ENCODE measurements at regions not wholly inside any gene's neighbourhood (a gene's known extent, or its start where the extent isn't known, plus 50 kb on each side); places are given as distances from the start of the nearest gene placed in this dataset.

DNA sequence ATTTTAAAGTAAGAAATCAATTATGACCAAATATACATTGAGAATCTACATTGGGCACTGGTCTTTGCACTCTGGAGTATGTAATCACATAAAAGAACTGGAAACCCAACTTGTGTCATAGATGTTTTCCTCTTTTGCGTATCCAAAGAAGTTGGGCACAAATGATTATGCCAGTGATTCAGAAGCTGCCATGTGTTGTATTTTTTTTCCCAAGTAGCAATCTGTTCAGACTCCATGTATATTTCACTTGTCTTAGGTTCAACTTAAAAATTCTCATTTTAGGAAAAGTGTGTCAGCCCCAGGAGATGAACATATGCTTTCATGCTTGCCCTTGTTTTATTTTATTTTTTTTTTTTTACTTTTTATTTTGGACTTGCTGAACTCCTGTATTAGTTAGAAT lies 441.5 kb downstream of the PDZRN4 start:
- H3K4me3 ChIP-seq (ENCODE audit: insufficient read depth, low read depth, low read length) = no peak overlapping the region
- H3K18ac ChIP-seq (ENCODE audit: low read depth, low read length) = no peak overlapping the region
- H4K20me1 ChIP-seq (ENCODE audit: insufficient read depth, low read length) = no peaks in the 10 kb centered on the region
- DNase-seq = no peak
- H2BK15ac ChIP-seq (ENCODE audit: low read depth, low read length) = no peak overlapping the region
- no peak overlapping the region for H3K4ac ChIP-seq (ENCODE audit: low read depth, low read length)
- no peak overlapping the region for H2BK5ac ChIP-seq (ENCODE audit: low read depth, low read length, poor library complexity, severe bottlenecking)
- no peak overlapping the region for H2AK9ac ChIP-seq (replicated peaks; ENCODE audit: low read depth, low read length, poor library complexity)
- ChIA-PET CTCF (no interaction called here), POLR2A (ENCODE audit: unreplicated experiment) (no interaction called here)
- H4K91ac ChIP-seq (ENCODE audit: insufficient read depth, low read depth, low read length) = no peak overlapping the region
- H3K4me1 ChIP-seq (ENCODE audit: control insufficient read depth, insufficient read depth, low read length) = no peaks in the 10 kb centered on the region
- H4K8ac ChIP-seq (ENCODE audit: low read depth in 2 of 2, low read length in 2 of 2) = no peak overlapping the region
- no peaks in the 10 kb centered on the region for H3K27me3 ChIP-seq (ENCODE audit: control insufficient read depth, insufficient read depth, low read length)
- no peaks in the 10 kb centered on the region for H3K9me3 ChIP-seq (ENCODE audit: control insufficient read depth, insufficient read depth, low read length)
- no peak overlapping the region for H3K23ac ChIP-seq (ENCODE audit: low read depth, low read length)
- no peak for ATAC-seq (ENCODE audit: low read depth)
- no CpG with 5 or more reads among the region's 1 CpG for WGBS, 2 experiments (ENCODE audit: extremely low coverage in 2 of 2, insufficient read length in 1 of 2)
- H3K79me1 ChIP-seq (ENCODE audit: low read depth in 1 of 2, low read length in 2 of 2) = no peaks in the 10 kb centered on the region
- BruUV-seq (replicated peaks) = no TSS peak
- H4K5ac ChIP-seq (ENCODE audit: low read depth, low read length) = no peak overlapping the region
- no peak overlapping the region for H2AK5ac ChIP-seq (ENCODE audit: low read depth, low read length)
- H3K14ac ChIP-seq (replicated peaks; ENCODE audit: low read depth, low read length) = no peak overlapping the region
- H3K9ac ChIP-seq (ENCODE audit: low read depth, low read length) = no peak overlapping the region
- no peak overlapping the region for H3K4me2 ChIP-seq (ENCODE audit: low read depth, low read length)
- H3K36me3 ChIP-seq (ENCODE audit: control insufficient read depth, insufficient read depth, low read length) = no peaks in the 10 kb centered on the region
- no peak overlapping the region for H3K56ac ChIP-seq (ENCODE audit: extremely low read depth, insufficient read depth, low read length)
- no peak overlapping the region for H2BK20ac ChIP-seq (ENCODE audit: low read depth, low read length)
- H3K9me1 ChIP-seq (ENCODE audit: insufficient read depth, low read length) = no peaks in the 10 kb centered on the region
- dilution Hi-C loops (cut with HindIII; ENCODE audit: low sequenced_read_pairs, unreplicated experiment) = no loop called here
- intact Hi-C loops (cut with micrococcal nuclease) = no loop called here
- no peak overlapping the region for H2AFZ ChIP-seq (replicated peaks; ENCODE audit: low read length, poor library complexity)
- no peak overlapping the region for H2BK120ac ChIP-seq (ENCODE audit: low read depth, low read length)
- no peak overlapping the region for H3K27ac ChIP-seq (ENCODE audit: insufficient read depth, low read length)
- TF ChIP-seq CHD1 (IDR thresholded peaks at IDR 0.05; ENCODE audit: low read depth, low read length) = no peak
- TF ChIP-seq MXI1 (IDR thresholded peaks at IDR 0.05; ENCODE audit: borderline replicate concordance, low read depth, low read length) = no peak
- TF ChIP-seq POLR2A (IDR thresholded peaks at IDR 0.05; ENCODE audit: low read depth, low read length) = no peak
- TF ChIP-seq NFE2L2 (IDR thresholded peaks at IDR 0.05; ENCODE audit: low read depth, low read length) = no peak
- TF ChIP-seq RFX5 (IDR thresholded peaks at IDR 0.05; ENCODE audit: low read depth, low read length) = no peak
- TF ChIP-seq, protein P1, sequence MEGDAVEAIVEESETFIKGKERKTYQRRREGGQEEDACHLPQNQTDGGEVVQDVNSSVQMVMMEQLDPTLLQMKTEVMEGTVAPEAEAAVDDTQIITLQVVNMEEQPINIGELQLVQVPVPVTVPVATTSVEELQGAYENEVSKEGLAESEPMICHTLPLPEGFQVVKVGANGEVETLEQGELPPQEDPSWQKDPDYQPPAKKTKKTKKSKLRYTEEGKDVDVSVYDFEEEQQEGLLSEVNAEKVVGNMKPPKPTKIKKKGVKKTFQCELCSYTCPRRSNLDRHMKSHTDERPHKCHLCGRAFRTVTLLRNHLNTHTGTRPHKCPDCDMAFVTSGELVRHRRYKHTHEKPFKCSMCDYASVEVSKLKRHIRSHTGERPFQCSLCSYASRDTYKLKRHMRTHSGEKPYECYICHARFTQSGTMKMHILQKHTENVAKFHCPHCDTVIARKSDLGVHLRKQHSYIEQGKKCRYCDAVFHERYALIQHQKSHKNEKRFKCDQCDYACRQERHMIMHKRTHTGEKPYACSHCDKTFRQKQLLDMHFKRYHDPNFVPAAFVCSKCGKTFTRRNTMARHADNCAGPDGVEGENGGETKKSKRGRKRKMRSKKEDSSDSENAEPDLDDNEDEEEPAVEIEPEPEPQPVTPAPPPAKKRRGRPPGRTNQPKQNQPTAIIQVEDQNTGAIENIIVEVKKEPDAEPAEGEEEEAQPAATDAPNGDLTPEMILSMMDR (conservative IDR thresholded peaks at IDR 0.05; ENCODE audit: low read depth, low read length) = no peak
- no peak for TF ChIP-seq RAD21 (IDR thresholded peaks at IDR 0.05; ENCODE audit: low read length)
- no peak for TF ChIP-seq CEBPB (IDR thresholded peaks at IDR 0.05; ENCODE audit: low read depth, low read length)
- no peak for TF ChIP-seq SMC3 (IDR thresholded peaks at IDR 0.05; ENCODE audit: low read depth, low read length)
- TF ChIP-seq BHLHE40 (IDR thresholded peaks at IDR 0.05; ENCODE audit: low read depth, low read length) = no peak
- TF ChIP-seq FOS (IDR thresholded peaks at IDR 0.05; ENCODE audit: low read depth, low read length) = no peak
- no peak for TF ChIP-seq RCOR1 (IDR thresholded peaks at IDR 0.05; ENCODE audit: insufficient replicate concordance, low read length)
- TF ChIP-seq, protein P2, sequence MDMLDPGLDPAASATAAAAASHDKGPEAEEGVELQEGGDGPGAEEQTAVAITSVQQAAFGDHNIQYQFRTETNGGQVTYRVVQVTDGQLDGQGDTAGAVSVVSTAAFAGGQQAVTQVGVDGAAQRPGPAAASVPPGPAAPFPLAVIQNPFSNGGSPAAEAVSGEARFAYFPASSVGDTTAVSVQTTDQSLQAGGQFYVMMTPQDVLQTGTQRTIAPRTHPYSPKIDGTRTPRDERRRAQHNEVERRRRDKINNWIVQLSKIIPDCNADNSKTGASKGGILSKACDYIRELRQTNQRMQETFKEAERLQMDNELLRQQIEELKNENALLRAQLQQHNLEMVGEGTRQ (IDR thresholded peaks at IDR 0.05; ENCODE audit: low read depth, low read length) = no peak
- TF ChIP-seq MAZ (IDR thresholded peaks at IDR 0.05; ENCODE audit: borderline replicate concordance, low read depth, low read length) = no peak
- TF ChIP-seq MAFK (IDR thresholded peaks at IDR 0.05; ENCODE audit: low read depth, low read length) = no peak
- in situ Hi-C loops (cut with MboI; ENCODE audit: low sequenced_read_pairs) = no loop called here

All from IMR-90 (cell line).